ENCODE measurements at regions not wholly inside any gene's neighbourhood (a gene's known extent, or its start where the extent isn't known, plus 50 kb on each side); places are given as distances from the start of the nearest gene placed in this dataset.

DNA sequence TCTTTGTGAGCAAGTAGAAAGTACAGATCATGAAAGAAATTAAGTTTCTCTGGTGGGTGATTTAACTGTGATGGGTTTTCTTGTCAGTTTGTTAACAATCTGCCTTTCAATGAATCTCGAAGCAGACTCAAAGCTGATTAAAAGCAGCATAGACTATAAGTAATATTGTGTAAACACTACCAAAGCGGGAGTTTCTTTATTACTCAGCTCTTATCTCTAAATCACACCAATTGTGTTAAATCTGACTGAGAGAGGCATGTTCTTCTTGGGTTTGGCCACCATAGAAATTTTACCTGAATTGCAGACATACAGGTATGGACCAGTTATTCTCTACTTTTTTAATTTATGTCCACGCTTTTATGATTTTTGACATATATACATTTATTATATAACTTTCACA is 65.2 kb downstream of the DKK1 start:
- TF ChIP-seq, protein P1, sequence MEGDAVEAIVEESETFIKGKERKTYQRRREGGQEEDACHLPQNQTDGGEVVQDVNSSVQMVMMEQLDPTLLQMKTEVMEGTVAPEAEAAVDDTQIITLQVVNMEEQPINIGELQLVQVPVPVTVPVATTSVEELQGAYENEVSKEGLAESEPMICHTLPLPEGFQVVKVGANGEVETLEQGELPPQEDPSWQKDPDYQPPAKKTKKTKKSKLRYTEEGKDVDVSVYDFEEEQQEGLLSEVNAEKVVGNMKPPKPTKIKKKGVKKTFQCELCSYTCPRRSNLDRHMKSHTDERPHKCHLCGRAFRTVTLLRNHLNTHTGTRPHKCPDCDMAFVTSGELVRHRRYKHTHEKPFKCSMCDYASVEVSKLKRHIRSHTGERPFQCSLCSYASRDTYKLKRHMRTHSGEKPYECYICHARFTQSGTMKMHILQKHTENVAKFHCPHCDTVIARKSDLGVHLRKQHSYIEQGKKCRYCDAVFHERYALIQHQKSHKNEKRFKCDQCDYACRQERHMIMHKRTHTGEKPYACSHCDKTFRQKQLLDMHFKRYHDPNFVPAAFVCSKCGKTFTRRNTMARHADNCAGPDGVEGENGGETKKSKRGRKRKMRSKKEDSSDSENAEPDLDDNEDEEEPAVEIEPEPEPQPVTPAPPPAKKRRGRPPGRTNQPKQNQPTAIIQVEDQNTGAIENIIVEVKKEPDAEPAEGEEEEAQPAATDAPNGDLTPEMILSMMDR (IDR thresholded peaks at IDR 0.05; ENCODE audit: low read depth, low read length, missing input control), result no peak
- TF ChIP-seq JUND (IDR thresholded peaks at IDR 0.05), result no peak
